SK-N-SH (cell line): ENCODE measurements at regions not wholly inside any gene's neighbourhood (a gene's known extent, or its start where the extent isn't known, plus 50 kb on each side); places are given as distances from the start of the nearest gene placed in this dataset.

ENCODE experiments used
- CTCF ChIA-PET: fragments of 300-600, 350-600 bp; formaldehyde crosslinking; extraction: SDS; loops from one replicate; lab custom pipeline; 2021; lab: Yijun Ruan, JAX
- POLR2A ChIA-PET: fragments of 350-600 bp; sonication (Branson Sonifier 250); formaldehyde crosslinking; extraction: SDS; loops from one replicate; lab custom pipeline; 2020; ENCODE audit warnings: antibody characterized with exemption, inconsistent platforms; lab: Yijun Ruan, JAX
- DNase-seq: peaks from one replicate; pipeline ENCODE4 v3.0.0; 2012
- H2AFZ ChIP-seq: fragments of 200-600 bp; sonication (generic); 2 replicates; pipeline ENCODE4 v1.8.1; 2016; ENCODE audit warnings: antibody characterized with exemption, mild to moderate bottlenecking, low read depth
- H3F3A ChIP-seq: fragments of 200-600 bp; sonication (generic); replicated peaks from 2 replicates; pipeline ENCODE3; 2016; ENCODE audit warnings: antibody characterized with exemption, mild to moderate bottlenecking; ENCODE audit not compliant: insufficient read depth
- H3K27ac ChIP-seq, 2 experiments: fragments of 200-500 bp in 1 of 2; fragments of 200-600 bp in 1 of 2; sonication (Bioruptor generic) in 1 of 2; sonication (generic), shearing (Covaris generic) in 1 of 2; 2 replicates each; pipeline versions ENCODE4 v1.5.1 to v1.6.1; 2014 to 2016; ENCODE audit warnings: low read depth in 2 of 2, inconsistent platforms in 1 of 2, low read length in 1 of 2, mild to moderate bottlenecking in 1 of 2, mixed read lengths in 1 of 2
- H3K27me3 ChIP-seq: fragments of 200-600 bp; sonication (generic), shearing (Covaris generic); 2 replicates; pipeline ENCODE4 v1.6.1; 2016; ENCODE audit warnings: mixed run types; ENCODE audit not compliant: insufficient read depth
- H3K36me3 ChIP-seq, 2 experiments: fragments of 200-500 bp in 1 of 2; fragments of 200-600 bp in 1 of 2; sonication (Bioruptor generic) in 1 of 2; sonication (generic) in 1 of 2; replicated peaks in 1 of 2; 2 replicates each; pipeline versions ENCODE3 to v1.5.1; 2014 to 2016; ENCODE audit warnings: low read length in 1 of 2, mild to moderate bottlenecking in 1 of 2; ENCODE audit not compliant: insufficient read depth in 2 of 2, control insufficient read depth in 1 of 2
- H3K4me1 ChIP-seq, 2 experiments: fragments of 200-500 bp in 1 of 2; fragments of 200-600 bp in 1 of 2; sonication (Bioruptor generic) in 1 of 2; sonication (generic), shearing (Covaris generic) in 1 of 2; 2 replicates each; pipeline versions ENCODE4 v1.5.1 to v1.6.1; 2014 to 2016; ENCODE audit warnings: low read depth in 1 of 2, low read length in 1 of 2, mixed run types in 1 of 2; ENCODE audit not compliant: insufficient read depth in 2 of 2, control insufficient read depth in 1 of 2
- H3K4me2 ChIP-seq: fragments of 200-600 bp; sonication (generic), shearing (Covaris generic); 2 replicates; pipeline ENCODE4 v1.6.1; 2017; ENCODE audit warnings: mixed run types
- H3K4me3 ChIP-seq, 2 experiments: fragments of 200-500 bp in 1 of 2; fragments of 200-600 bp in 1 of 2; sonication (Bioruptor generic) in 1 of 2; sonication (generic), shearing (Covaris generic) in 1 of 2; 2 replicates each; pipeline versions ENCODE4 v1.5.1 to v1.8.1; 2014 to 2016; ENCODE audit warnings: low read depth in 2 of 2, inconsistent platforms in 1 of 2, low read length in 1 of 2, mild to moderate bottlenecking in 1 of 2, mixed read lengths in 1 of 2, moderate library complexity in 1 of 2
- H3K79me2 ChIP-seq: fragments of 200-600 bp; sonication (generic); 2 replicates; pipeline ENCODE4 v1.8.1; 2017; ENCODE audit warnings: mild to moderate bottlenecking; ENCODE audit not compliant: insufficient read depth
- H3K9ac ChIP-seq: fragments of 200-600 bp; sonication (generic); 2 replicates; pipeline ENCODE4 v1.6.1; 2017; ENCODE audit warnings: mixed run types
- H3K9me2 ChIP-seq: fragments of 200-600 bp; sonication (generic); 2 replicates; pipeline ENCODE4 v1.6.1; 2017; ENCODE audit warnings: mixed run types
- H3K9me3 ChIP-seq: fragments of 200-600 bp; sonication (generic); 2 replicates; pipeline ENCODE4 v1.6.1; 2017; ENCODE audit warnings: mixed run types, mild to moderate bottlenecking, moderate library complexity
- H4K20me1 ChIP-seq: fragments of 200-600 bp; sonication (generic); 2 replicates; pipeline ENCODE4 v1.6.1; 2017; ENCODE audit warnings: mild to moderate bottlenecking, mixed run types; ENCODE audit not compliant: insufficient read depth
- CHD2 ChIP-seq: fragments of 150-350 bp; IDR thresholded peaks from 2 replicates; pipeline ENCODE4 v1.6.1; 2018; ENCODE audit warnings: low read length; ENCODE audit not compliant: partially characterized antibody
- EP300 ChIP-seq, 2 experiments: IDR thresholded peaks; 2 replicates each; pipeline versions ENCODE4 v1.4.0 to v1.6.1; 2012; ENCODE audit warnings: borderline replicate concordance in 1 of 2, low read depth in 1 of 2, low read length in 1 of 2
- FOSL2 ChIP-seq: IDR thresholded peaks from 2 replicates; pipeline ENCODE4 v1.4.0; 2012; ENCODE audit warnings: low read depth, mild to moderate bottlenecking, moderate library complexity, borderline replicate concordance
- FOXJ3 ChIP-seq: sonication (generic); formaldehyde crosslinking; IDR thresholded peaks from 2 replicates; pipeline ENCODE4 v1.5.1; 2020; ENCODE audit warnings: mild to moderate bottlenecking, missing genetic modification reagents
- GABPA ChIP-seq: IDR thresholded peaks from 2 replicates; pipeline ENCODE4 v1.4.0; 2012; ENCODE audit warnings: low read depth, mild to moderate bottlenecking
- GATA2 ChIP-seq: sonication (generic); formaldehyde crosslinking; IDR thresholded peaks from 2 replicates; pipeline ENCODE4 v1.5.0; 2020; ENCODE audit warnings: mild to moderate bottlenecking, missing genetic modification reagents
- MEF2A ChIP-seq: IDR thresholded peaks from 2 replicates; pipeline ENCODE4 v1.4.0; 2012; ENCODE audit warnings: low read depth, borderline replicate concordance
- MXI1 ChIP-seq: IDR thresholded peaks from 2 replicates; pipeline ENCODE4 v1.6.1; 2012; ENCODE audit warnings: mild to moderate bottlenecking, low read depth, low read length, improper control_type of control experiment
- NFIC ChIP-seq: IDR thresholded peaks from 2 replicates; pipeline ENCODE4 v1.4.0; 2012; ENCODE audit warnings: borderline replicate concordance
- NRF1 ChIP-seq: IDR thresholded peaks from 2 replicates; pipeline ENCODE4 v1.6.1; 2012; ENCODE audit warnings: low read depth, mild to moderate bottlenecking, low read length
- RAD21 ChIP-seq: IDR thresholded peaks from 2 replicates; pipeline ENCODE4 v1.6.1; 2012; ENCODE audit warnings: mild to moderate bottlenecking, low read length
- REST ChIP-seq: IDR thresholded peaks from 2 replicates; pipeline ENCODE4 v1.6.1; 2012; ENCODE audit warnings: mild to moderate bottlenecking, low read depth, low read length, moderate library complexity
- RFX5 ChIP-seq: IDR thresholded peaks from 2 replicates; pipeline ENCODE4 v1.6.1; 2012; ENCODE audit warnings: mild to moderate bottlenecking, improper control_type of control experiment, low read length
- SMC3 ChIP-seq: IDR thresholded peaks from 2 replicates; pipeline ENCODE4 v1.6.1; 2012; ENCODE audit warnings: low read depth, low read length, improper control_type of control experiment
- TCF12 ChIP-seq: IDR thresholded peaks from 2 replicates; pipeline ENCODE4 v1.4.0; 2012
- USF2 ChIP-seq: fragments of 150-350 bp; IDR thresholded peaks from 2 replicates; pipeline ENCODE4 v1.6.1; 2017; ENCODE audit warnings: antibody characterized with exemption, low read length, low read depth, borderline replicate concordance
- WGBS: methylation state at CpG from one replicate; pipeline ENCODE4 v1.1.6; 2017; ENCODE audit warnings: low lambda C conversion rate; 5-methylcytosine and 5-hydroxymethylcytosine counted together
- TF ChIP-seq, protein P1 (sequence below): IDR thresholded peaks from 2 replicates; pipeline ENCODE4; 2012
- TF ChIP-seq, protein P2 (sequence below): IDR thresholded peaks from 2 replicates; pipeline ENCODE4 v1.4.0; 2012; ENCODE audit warnings: low read depth

GRCh38 chr16:51450909-51451308 lies 299.8 kb upstream of the SALL1 start:
- Histone ChIP-seq H3K36me3 (no peaks in the 10 kb centered on the region), H3K4me1 (no peaks in the 10 kb centered on the region; a peak in 1 of 4 replicates), H3K27ac (no peak overlapping the region), H4K20me1 (no peaks in the 10 kb centered on the region), H3K9me3 (no peaks in the 10 kb centered on the region), H3F3A (no peaks in the 10 kb centered on the region), H3K9me2 (no peaks in the 10 kb centered on the region), H2AFZ (no peak overlapping the region), H3K4me3 (no peak overlapping the region), H3K9ac (no peak overlapping the region), H3K79me2 (no peaks in the 10 kb centered on the region), H3K27me3 (no peaks in the 10 kb centered on the region), H3K4me2 (no peak overlapping the region)
- ChIA-PET POLR2A (no interaction called here), CTCF (interaction anchor here (1.2 kb wide), 1 partner anchor 11 kb away, joined by 3 read pairs; no protein-coding TSS in a partner anchor)
- TF ChIP-seq RAD21 (no peak), MXI1 (no peak), TCF12 (no peak), SMC3 (no peak)
- TF ChIP-seq, protein P1, sequence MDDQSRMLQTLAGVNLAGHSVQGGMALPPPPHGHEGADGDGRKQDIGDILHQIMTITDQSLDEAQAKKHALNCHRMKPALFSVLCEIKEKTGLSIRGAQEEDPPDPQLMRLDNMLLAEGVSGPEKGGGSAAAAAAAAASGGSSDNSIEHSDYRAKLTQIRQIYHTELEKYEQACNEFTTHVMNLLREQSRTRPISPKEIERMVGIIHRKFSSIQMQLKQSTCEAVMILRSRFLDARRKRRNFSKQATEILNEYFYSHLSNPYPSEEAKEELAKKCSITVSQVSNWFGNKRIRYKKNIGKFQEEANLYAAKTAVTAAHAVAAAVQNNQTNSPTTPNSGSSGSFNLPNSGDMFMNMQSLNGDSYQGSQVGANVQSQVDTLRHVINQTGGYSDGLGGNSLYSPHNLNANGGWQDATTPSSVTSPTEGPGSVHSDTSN: no peak
- 31% methylated on average over 3 of the region's 3 CpGs for WGBS
- DNase-seq: no peak

GRCh38 chr16:51450376-51450775 lies 299.3 kb upstream of the SALL1 start:
- no peaks in the 10 kb centered on the region for H3K9me2 ChIP-seq
- no peaks in the 10 kb centered on the region for H3K27me3 ChIP-seq
- no peaks in the 10 kb centered on the region; a peak in 1 of 4 replicates for H3K4me1 ChIP-seq
- POLR2A ChIA-PET: no interaction called here
- H4K20me1 ChIP-seq: no peaks in the 10 kb centered on the region
- WGBS: 42% methylated on average over 7 of the region's 7 CpGs
- no peak for TF ChIP-seq MEF2A
- no peak for TF ChIP-seq FOSL2
- TF ChIP-seq GABPA: no peak
- no peak for TF ChIP-seq NFIC
- no peak for TF ChIP-seq RAD21
- no peak for TF ChIP-seq RFX5
- no peak for TF ChIP-seq FOXJ3 (CRISPR knock-in tag)
- no peak for TF ChIP-seq USF2
- no peak for TF ChIP-seq EP300 (IDR thresholded peaks at IDR 0.05; ENCODE audit: borderline replicate concordance in 1 of 2, low read depth in 1 of 2, low read length in 1 of 2)
- no peak for TF ChIP-seq GATA2 (CRISPR knock-in tag)
- TF ChIP-seq REST: no peak
- TF ChIP-seq, protein P2, sequence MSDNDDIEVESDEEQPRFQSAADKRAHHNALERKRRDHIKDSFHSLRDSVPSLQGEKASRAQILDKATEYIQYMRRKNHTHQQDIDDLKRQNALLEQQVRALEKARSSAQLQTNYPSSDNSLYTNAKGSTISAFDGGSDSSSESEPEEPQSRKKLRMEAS: no peak
- no peak for TF ChIP-seq MXI1
- no peak for TF ChIP-seq NRF1
- TF ChIP-seq CHD2: no peak
- TF ChIP-seq, protein P1: no peak
- TF ChIP-seq, all 33 proteins: peak for 0
- Histone ChIP-seq H3K9me3 (no peaks in the 10 kb centered on the region), H3K9ac (no peak overlapping the region), H3F3A (no peaks in the 10 kb centered on the region), H3K36me3 (no peaks in the 10 kb centered on the region), H3K4me2 (no peak overlapping the region), H3K27ac (no peak overlapping the region), H2AFZ (no peak overlapping the region), H3K79me2 (no peaks in the 10 kb centered on the region), H3K4me3 (no peak overlapping the region)
- CTCF ChIA-PET: no interaction called here
- DNase-seq: no peak
